Erythroblast (primary cell): ENCODE measurements at regions not wholly inside any gene's neighbourhood (a gene's known extent, or its start where the extent isn't known, plus 50 kb on each side); places are given as distances from the start of the nearest gene placed in this dataset.

Experiments used
- GATA1 ChIP-seq: IDR thresholded peaks from 2 replicates; pipeline ENCODE4 v1.6.1; 2011; ENCODE audit warnings: low read depth, mild to moderate bottlenecking, control low read depth, low read length, moderate library complexity
- POLR2A ChIP-seq: IDR thresholded peaks from 2 replicates; pipeline ENCODE4 v1.6.1; 2011; ENCODE audit warnings: mild to moderate bottlenecking, low read length

DNA sequence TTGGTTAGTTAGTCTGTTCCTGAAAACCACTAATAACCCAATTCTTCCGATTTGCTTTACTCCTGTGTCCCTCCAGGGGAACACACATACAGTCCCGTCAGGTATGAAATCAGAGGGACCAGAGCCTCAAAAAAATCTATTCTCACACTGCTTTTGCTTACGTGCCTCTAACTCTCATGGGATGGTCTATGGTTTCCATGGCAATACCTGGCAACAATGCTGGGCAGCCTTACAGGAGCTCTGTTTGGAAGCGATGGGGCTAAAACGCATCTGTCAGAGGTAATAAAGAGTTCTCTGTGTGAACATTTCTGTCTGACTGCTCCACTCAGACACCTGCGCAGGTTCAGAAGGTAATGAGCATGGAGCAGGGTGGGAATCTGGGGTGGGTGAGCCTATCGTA, 376.2 kb downstream of the GXYLT1 start:
- TF ChIP-seq POLR2A (no peak), GATA1 (no peak)
